HepG2 (cell line): ENCODE measurements at regions not wholly inside any gene's neighbourhood (a gene's known extent, or its start where the extent isn't known, plus 50 kb on each side); places are given as distances from the start of the nearest gene placed in this dataset.

ENCODE experiments used
- CTCF ChIP-seq: sonication (generic); formaldehyde crosslinking; IDR thresholded peaks from 2 replicates; pipeline ENCODE4 v1.5.0; 2020; ENCODE audit warnings: mild to moderate bottlenecking, missing genetic modification reagents, moderate library complexity
- FOXA1 ChIP-seq, 2 experiments: fragments of 450-650 bp in 1 of 2; sonication (generic) in 1 of 2; formaldehyde crosslinking in 1 of 2; IDR thresholded peaks; 2 replicates each; pipeline versions ENCODE4 v1.4.0 to v1.6.1; 2016 to 2020; ENCODE audit warnings: missing genetic modification reagents in 1 of 2
- FOXJ3 ChIP-seq: sonication (generic); formaldehyde crosslinking; IDR thresholded peaks from 2 replicates; pipeline ENCODE4 v1.4.0; 2020; ENCODE audit warnings: missing genetic modification reagents, mild to moderate bottlenecking, borderline replicate concordance
- IRF1 ChIP-seq: sonication (generic); formaldehyde crosslinking; IDR thresholded peaks from 2 replicates; pipeline ENCODE4 v1.4.0; 2020; ENCODE audit warnings: low read depth, mild to moderate bottlenecking, missing genetic modification reagents
- MXI1 ChIP-seq: IDR thresholded peaks from 3 replicates; pipeline ENCODE4 v1.6.1; 2012; ENCODE audit warnings: low read depth, low read length, inconsistent platforms, borderline replicate concordance
- NCOA2 ChIP-seq: sonication (generic); formaldehyde crosslinking; IDR thresholded peaks from 2 replicates; pipeline ENCODE4 v1.8.0; 2022; ENCODE audit warnings: inconsistent platforms
- POLR2AphosphoS2 ChIP-seq: IDR thresholded peaks from 2 replicates; pipeline ENCODE4 v1.6.1; 2011; ENCODE audit warnings: low read depth, low read length, improper control_type of control experiment
- POLR2AphosphoS5 ChIP-seq: IDR thresholded peaks from 2 replicates; pipeline ENCODE4 v1.6.1; 2012; ENCODE audit warnings: low read depth, low read length
- RFX5 ChIP-seq: IDR thresholded peaks from 2 replicates; pipeline ENCODE4 v1.6.1; 2011; ENCODE audit warnings: low read depth, low read length, improper control_type of control experiment
- SMC3 ChIP-seq: IDR thresholded peaks from 2 replicates; pipeline ENCODE4 v1.6.1; 2011; ENCODE audit warnings: low read length, improper control_type of control experiment
- SP1 ChIP-seq, 2 experiments: fragments of 450-650 bp in 1 of 2; sonication (generic) in 1 of 2; formaldehyde crosslinking in 1 of 2; IDR thresholded peaks; 2 replicates each; pipeline versions ENCODE4 v1.4.0 to v1.6.1; 2016 to 2020; ENCODE audit warnings: missing genetic modification reagents in 1 of 2
- ZBTB10 ChIP-seq: sonication (generic); formaldehyde crosslinking; IDR thresholded peaks from 2 replicates; pipeline ENCODE4 v1.4.0; 2020; ENCODE audit warnings: missing genetic modification reagents, borderline replicate concordance

- TF ChIP-seq FOXA1 (IDR thresholded peaks at IDR 0.05) (no peak), FOXA1 (CRISPR knock-in tag; IDR thresholded peaks at IDR 0.05) (no peak), RFX5 (no peak), MXI1 (no peak), POLR2AphosphoS5 (no peak), NCOA2 (no peak), FOXJ3 (CRISPR knock-in tag) (no peak), ZBTB10 (CRISPR knock-in tag) (no peak), IRF1 (CRISPR knock-in tag) (no peak), SMC3 (no peak), CTCF (CRISPR knock-in tag) (no peak), POLR2AphosphoS2 (no peak), SP1 (IDR thresholded peaks at IDR 0.05) (no peak), SP1 (CRISPR knock-in tag; IDR thresholded peaks at IDR 0.05) (no peak)
Measured at GRCh38 chr6:44776344-44776743, 388.8 kb downstream of the CDC5L start.
